ENCODE measurements at regions not wholly inside any gene's neighbourhood (a gene's known extent, or its start where the extent isn't known, plus 50 kb on each side); places are given as distances from the start of the nearest gene placed in this dataset.

DNA sequence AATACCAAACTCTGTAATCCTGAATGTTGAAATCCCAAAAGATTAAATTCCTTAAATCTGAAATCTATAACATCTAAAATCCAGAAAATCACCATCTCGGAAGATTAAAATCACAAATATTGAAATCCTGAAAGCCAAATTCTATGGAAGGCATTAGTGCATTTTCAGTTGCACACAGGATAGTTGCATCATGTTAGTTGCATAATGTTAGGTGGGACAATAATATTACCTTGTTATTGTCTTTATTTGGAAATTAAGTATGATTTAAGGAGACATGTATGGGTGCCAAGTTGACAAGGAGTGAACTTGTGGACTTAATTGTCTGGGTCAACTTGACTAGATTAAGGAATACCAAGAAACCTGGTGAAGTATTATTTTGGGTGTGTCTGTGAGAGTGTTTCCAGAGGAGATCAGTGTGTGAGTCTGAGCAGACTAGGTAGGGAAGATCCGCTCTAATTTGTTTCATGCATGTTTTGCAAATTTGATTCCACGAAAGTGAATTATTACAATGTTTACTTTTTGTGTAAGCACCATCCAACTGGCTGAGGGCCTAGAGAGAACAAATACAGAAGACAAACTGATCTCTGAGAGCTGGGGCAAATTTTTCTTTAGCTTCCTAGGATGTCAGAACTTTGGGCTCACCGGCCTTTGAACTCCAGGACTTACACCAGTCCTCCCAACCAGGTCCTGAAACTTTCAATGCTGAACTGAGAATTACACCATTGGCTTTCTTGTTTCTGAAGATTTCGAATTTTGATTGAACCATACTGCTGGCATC is 545.1 kb upstream of the IRAK1BP1 start:
- TF ChIP-seq, protein P1, sequence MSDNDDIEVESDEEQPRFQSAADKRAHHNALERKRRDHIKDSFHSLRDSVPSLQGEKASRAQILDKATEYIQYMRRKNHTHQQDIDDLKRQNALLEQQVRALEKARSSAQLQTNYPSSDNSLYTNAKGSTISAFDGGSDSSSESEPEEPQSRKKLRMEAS (IDR thresholded peaks at IDR 0.05), result no peak
- TF ChIP-seq YY1 (IDR thresholded peaks at IDR 0.05; ENCODE audit: low read depth), result no peak
- TF ChIP-seq, protein P2, sequence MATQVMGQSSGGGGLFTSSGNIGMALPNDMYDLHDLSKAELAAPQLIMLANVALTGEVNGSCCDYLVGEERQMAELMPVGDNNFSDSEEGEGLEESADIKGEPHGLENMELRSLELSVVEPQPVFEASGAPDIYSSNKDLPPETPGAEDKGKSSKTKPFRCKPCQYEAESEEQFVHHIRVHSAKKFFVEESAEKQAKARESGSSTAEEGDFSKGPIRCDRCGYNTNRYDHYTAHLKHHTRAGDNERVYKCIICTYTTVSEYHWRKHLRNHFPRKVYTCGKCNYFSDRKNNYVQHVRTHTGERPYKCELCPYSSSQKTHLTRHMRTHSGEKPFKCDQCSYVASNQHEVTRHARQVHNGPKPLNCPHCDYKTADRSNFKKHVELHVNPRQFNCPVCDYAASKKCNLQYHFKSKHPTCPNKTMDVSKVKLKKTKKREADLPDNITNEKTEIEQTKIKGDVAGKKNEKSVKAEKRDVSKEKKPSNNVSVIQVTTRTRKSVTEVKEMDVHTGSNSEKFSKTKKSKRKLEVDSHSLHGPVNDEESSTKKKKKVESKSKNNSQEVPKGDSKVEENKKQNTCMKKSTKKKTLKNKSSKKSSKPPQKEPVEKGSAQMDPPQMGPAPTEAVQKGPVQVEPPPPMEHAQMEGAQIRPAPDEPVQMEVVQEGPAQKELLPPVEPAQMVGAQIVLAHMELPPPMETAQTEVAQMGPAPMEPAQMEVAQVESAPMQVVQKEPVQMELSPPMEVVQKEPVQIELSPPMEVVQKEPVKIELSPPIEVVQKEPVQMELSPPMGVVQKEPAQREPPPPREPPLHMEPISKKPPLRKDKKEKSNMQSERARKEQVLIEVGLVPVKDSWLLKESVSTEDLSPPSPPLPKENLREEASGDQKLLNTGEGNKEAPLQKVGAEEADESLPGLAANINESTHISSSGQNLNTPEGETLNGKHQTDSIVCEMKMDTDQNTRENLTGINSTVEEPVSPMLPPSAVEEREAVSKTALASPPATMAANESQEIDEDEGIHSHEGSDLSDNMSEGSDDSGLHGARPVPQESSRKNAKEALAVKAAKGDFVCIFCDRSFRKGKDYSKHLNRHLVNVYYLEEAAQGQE (IDR thresholded peaks at IDR 0.05; ENCODE audit: low read depth), result no peak
- TF ChIP-seq EP300 (IDR thresholded peaks at IDR 0.05; ENCODE audit: borderline replicate concordance), result no peak
- no peak for TF ChIP-seq TAF1 (IDR thresholded peaks at IDR 0.05; ENCODE audit: low read depth)
- TF ChIP-seq CREB1 (IDR thresholded peaks at IDR 0.05; ENCODE audit: low read depth), result no peak
- TF ChIP-seq FOXM1 (IDR thresholded peaks at IDR 0.05; ENCODE audit: borderline replicate concordance, low read depth), result no peak
- no peak for TF ChIP-seq TCF12 (IDR thresholded peaks at IDR 0.05; ENCODE audit: low read depth)
- TF ChIP-seq CEBPB (IDR thresholded peaks at IDR 0.05), result no peak
- no peak for TF ChIP-seq RAD21 (IDR thresholded peaks at IDR 0.05; ENCODE audit: low read depth)

Measured in Ishikawa (cell line).